Neural cell (in vitro differentiated cells): ENCODE measurements at regions not wholly inside any gene's neighbourhood (a gene's known extent, or its start where the extent isn't known, plus 50 kb on each side); places are given as distances from the start of the nearest gene placed in this dataset.

Experiments used
- H2AFZ ChIP-seq: fragments of 200-600, 300-800 bp; sonication (generic), shearing (Covaris generic); 2 replicates; pipeline ENCODE4 v1.6.0; 2014; ENCODE audit warnings: low read depth, mild to moderate bottlenecking, antibody characterized with exemption, low read length, moderate library complexity
- H3F3A ChIP-seq: fragments of 200-600 bp; shearing (Covaris generic); 2 replicates; pipeline ENCODE4 v1.6.1; 2016; ENCODE audit warnings: mild to moderate bottlenecking, moderate library complexity, mixed read lengths, antibody characterized with exemption, low read length; ENCODE audit not compliant: insufficient read depth, poor library complexity, severe bottlenecking
- H3K27ac ChIP-seq: fragments of 200-600, 300-800 bp; sonication (generic), shearing (Covaris generic); 2 replicates; pipeline ENCODE4 v1.5.1; 2014; ENCODE audit warnings: mild to moderate bottlenecking, low read length, moderate library complexity
- H3K27me3 ChIP-seq: fragments of 300-800, 200-600 bp; sonication (generic), shearing (Covaris generic); 2 replicates; pipeline ENCODE4 v1.6.0; 2014; ENCODE audit warnings: mild to moderate bottlenecking, low read depth, low read length, moderate library complexity; ENCODE audit not compliant: insufficient read depth
- H3K36me3 ChIP-seq: fragments of 300-800, 200-600 bp; sonication (generic), shearing (Covaris generic); 2 replicates; pipeline ENCODE4 v1.5.1; 2014; ENCODE audit warnings: mild to moderate bottlenecking, antibody characterized with exemption, low read length, moderate library complexity; ENCODE audit not compliant: insufficient read depth
- H3K4me2 ChIP-seq: fragments of 300-800, 200-600 bp; sonication (generic), shearing (Covaris generic); 2 replicates; pipeline ENCODE4 v1.6.0; 2014; ENCODE audit warnings: mild to moderate bottlenecking, low read length
- H3K4me3 ChIP-seq: fragments of 300-800, 200-600 bp; sonication (generic), shearing (Covaris generic); 2 replicates; pipeline ENCODE4 v1.5.1; 2014; ENCODE audit warnings: mild to moderate bottlenecking, low read length, moderate library complexity
- H3K79me2 ChIP-seq: fragments of 200-600 bp; shearing (Covaris generic); replicated peaks from 2 replicates; pipeline ENCODE4 v1.6.0; 2014; ENCODE audit warnings: mild to moderate bottlenecking, low read length, moderate library complexity; ENCODE audit not compliant: insufficient read depth
- H3K9ac ChIP-seq: fragments of 300-800, 200-600 bp; sonication (generic), shearing (Covaris generic); 2 replicates; pipeline ENCODE4 v1.6.1; 2016; ENCODE audit warnings: mild to moderate bottlenecking, low read length, mixed read lengths
- H3K9me2 ChIP-seq: fragments of 200-600 bp; shearing (Covaris generic); 2 replicates; pipeline ENCODE4 v1.6.1; 2016; ENCODE audit warnings: mild to moderate bottlenecking, low read length, mixed read lengths; ENCODE audit not compliant: insufficient read depth
- H3K9me3 ChIP-seq: fragments of 200-600, 300-800 bp; sonication (generic), shearing (Covaris generic); 2 replicates; pipeline ENCODE4 v1.6.1; 2016; ENCODE audit warnings: mild to moderate bottlenecking, mixed run types, low read length, moderate library complexity, mixed read lengths
- H4K20me1 ChIP-seq: fragments of 200-600 bp; shearing (Covaris generic); 2 replicates; pipeline ENCODE4 v1.6.1; 2016; ENCODE audit warnings: mild to moderate bottlenecking, mixed run types; ENCODE audit not compliant: insufficient read depth
- EP300 ChIP-seq: fragments of 450-650 bp; conservative IDR thresholded peaks from 2 replicates; pipeline ENCODE4 v1.6.1; 2014; ENCODE audit warnings: antibody characterized with exemption, mild to moderate bottlenecking, moderate library complexity; ENCODE audit not compliant: poor library complexity, severe bottlenecking
- EZH2 ChIP-seq: fragments of 200-600, 300-800 bp; shearing (Covaris generic), sonication (generic); IDR thresholded peaks from 2 replicates; pipeline ENCODE4 v1.6.1; 2014; ENCODE audit warnings: antibody characterized with exemption, low read length, borderline replicate concordance, mild to moderate bottlenecking; ENCODE audit not compliant: insufficient read depth, poor library complexity, severe bottlenecking
- MXI1 ChIP-seq: fragments of 450-650 bp; conservative IDR thresholded peaks from 2 replicates; pipeline ENCODE4 v1.6.1; 2014; ENCODE audit warnings: antibody characterized with exemption, mild to moderate bottlenecking; ENCODE audit not compliant: poor library complexity, severe bottlenecking
- POLR2AphosphoS5 ChIP-seq: IDR thresholded peaks from 2 replicates; pipeline ENCODE4 v1.6.1; 2012
- RAD21 ChIP-seq: fragments of 450-650 bp; conservative IDR thresholded peaks from 2 replicates; pipeline ENCODE4 v1.6.1; 2014; ENCODE audit warnings: antibody characterized with exemption, mild to moderate bottlenecking, moderate library complexity
- SMC3 ChIP-seq: fragments of 450-650 bp; conservative IDR thresholded peaks from 2 replicates; pipeline ENCODE4 v1.6.1; 2014; ENCODE audit warnings: antibody characterized with exemption, mild to moderate bottlenecking, moderate library complexity; ENCODE audit not compliant: poor library complexity
- TAF1 ChIP-seq: IDR thresholded peaks from 2 replicates; pipeline ENCODE4 v1.6.1; 2012; ENCODE audit warnings: low read depth
- TF ChIP-seq, protein P1 (sequence below): IDR thresholded peaks from 2 replicates; pipeline ENCODE4 v1.6.1; 2012; ENCODE audit warnings: borderline replicate concordance
- TF ChIP-seq, protein P2 (sequence below): fragments of 450-650 bp; IDR thresholded peaks from 2 replicates; pipeline ENCODE4 v1.5.1; 2014; ENCODE audit warnings: antibody characterized with exemption, mild to moderate bottlenecking, moderate library complexity; ENCODE audit not compliant: poor library complexity, severe bottlenecking

GRCh38 chr15:56816781-56817180, 83.5 kb upstream of the ZNF280D start:
- Histone ChIP-seq H3K27me3 (no peaks in the 10 kb centered on the region), H3K9ac (no peak overlapping the region), H3K79me2 (no peaks in the 10 kb centered on the region), H2AFZ (no peak overlapping the region), H4K20me1 (no peaks in the 10 kb centered on the region), H3K4me3 (peak overlapping the region; percentile 15), H3K27ac (peak overlapping the region; percentile 10), H3K36me3 (no peaks in the 10 kb centered on the region), H3K4me2 (no peak overlapping the region), H3K9me3 (no peaks in the 10 kb centered on the region), H3F3A (no peaks in the 10 kb centered on the region), H3K9me2 (no peaks in the 10 kb centered on the region)
- TF ChIP-seq, protein P1, sequence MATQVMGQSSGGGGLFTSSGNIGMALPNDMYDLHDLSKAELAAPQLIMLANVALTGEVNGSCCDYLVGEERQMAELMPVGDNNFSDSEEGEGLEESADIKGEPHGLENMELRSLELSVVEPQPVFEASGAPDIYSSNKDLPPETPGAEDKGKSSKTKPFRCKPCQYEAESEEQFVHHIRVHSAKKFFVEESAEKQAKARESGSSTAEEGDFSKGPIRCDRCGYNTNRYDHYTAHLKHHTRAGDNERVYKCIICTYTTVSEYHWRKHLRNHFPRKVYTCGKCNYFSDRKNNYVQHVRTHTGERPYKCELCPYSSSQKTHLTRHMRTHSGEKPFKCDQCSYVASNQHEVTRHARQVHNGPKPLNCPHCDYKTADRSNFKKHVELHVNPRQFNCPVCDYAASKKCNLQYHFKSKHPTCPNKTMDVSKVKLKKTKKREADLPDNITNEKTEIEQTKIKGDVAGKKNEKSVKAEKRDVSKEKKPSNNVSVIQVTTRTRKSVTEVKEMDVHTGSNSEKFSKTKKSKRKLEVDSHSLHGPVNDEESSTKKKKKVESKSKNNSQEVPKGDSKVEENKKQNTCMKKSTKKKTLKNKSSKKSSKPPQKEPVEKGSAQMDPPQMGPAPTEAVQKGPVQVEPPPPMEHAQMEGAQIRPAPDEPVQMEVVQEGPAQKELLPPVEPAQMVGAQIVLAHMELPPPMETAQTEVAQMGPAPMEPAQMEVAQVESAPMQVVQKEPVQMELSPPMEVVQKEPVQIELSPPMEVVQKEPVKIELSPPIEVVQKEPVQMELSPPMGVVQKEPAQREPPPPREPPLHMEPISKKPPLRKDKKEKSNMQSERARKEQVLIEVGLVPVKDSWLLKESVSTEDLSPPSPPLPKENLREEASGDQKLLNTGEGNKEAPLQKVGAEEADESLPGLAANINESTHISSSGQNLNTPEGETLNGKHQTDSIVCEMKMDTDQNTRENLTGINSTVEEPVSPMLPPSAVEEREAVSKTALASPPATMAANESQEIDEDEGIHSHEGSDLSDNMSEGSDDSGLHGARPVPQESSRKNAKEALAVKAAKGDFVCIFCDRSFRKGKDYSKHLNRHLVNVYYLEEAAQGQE, result no peak
- TF ChIP-seq EZH2, result no peak
- no peak for TF ChIP-seq TAF1
- TF ChIP-seq MXI1, result no peak
- TF ChIP-seq, protein P2, sequence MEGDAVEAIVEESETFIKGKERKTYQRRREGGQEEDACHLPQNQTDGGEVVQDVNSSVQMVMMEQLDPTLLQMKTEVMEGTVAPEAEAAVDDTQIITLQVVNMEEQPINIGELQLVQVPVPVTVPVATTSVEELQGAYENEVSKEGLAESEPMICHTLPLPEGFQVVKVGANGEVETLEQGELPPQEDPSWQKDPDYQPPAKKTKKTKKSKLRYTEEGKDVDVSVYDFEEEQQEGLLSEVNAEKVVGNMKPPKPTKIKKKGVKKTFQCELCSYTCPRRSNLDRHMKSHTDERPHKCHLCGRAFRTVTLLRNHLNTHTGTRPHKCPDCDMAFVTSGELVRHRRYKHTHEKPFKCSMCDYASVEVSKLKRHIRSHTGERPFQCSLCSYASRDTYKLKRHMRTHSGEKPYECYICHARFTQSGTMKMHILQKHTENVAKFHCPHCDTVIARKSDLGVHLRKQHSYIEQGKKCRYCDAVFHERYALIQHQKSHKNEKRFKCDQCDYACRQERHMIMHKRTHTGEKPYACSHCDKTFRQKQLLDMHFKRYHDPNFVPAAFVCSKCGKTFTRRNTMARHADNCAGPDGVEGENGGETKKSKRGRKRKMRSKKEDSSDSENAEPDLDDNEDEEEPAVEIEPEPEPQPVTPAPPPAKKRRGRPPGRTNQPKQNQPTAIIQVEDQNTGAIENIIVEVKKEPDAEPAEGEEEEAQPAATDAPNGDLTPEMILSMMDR, result no peak
- no peak for TF ChIP-seq SMC3
- TF ChIP-seq RAD21, result no peak
- no peak for TF ChIP-seq POLR2AphosphoS5
- TF ChIP-seq EP300, result no peak

DNA sequence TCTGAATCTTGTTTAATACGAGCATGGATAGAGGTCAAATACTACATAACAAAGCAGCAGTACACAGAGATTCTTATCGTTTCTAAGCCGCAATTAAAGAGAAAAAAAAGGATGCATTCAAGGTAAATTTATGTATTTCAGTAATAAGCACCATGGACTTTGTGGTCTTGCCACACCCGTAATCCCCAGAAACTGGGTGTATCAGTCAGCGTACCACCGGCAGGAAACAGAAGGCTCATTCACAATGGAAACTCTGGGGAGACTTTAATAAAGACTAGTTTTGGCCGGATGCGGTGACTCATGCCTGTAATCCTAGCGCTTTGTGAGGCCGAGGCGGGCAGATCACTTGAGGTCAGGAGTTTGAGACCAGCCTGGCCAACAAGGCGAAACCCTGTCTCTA, 81.9 kb upstream of the ZNF280D start:
- TF ChIP-seq TAF1 (no peak), SMC3 (no peak), EZH2 (no peak), RAD21 (no peak), POLR2AphosphoS5 (no peak), EP300 (no peak), MXI1 (no peak)
- TF ChIP-seq, protein P2, result no peak
- TF ChIP-seq, protein P1, result no peak
- H4K20me1 ChIP-seq, result no peaks in the 10 kb centered on the region
- no peak overlapping the region for H3K27ac ChIP-seq
- H2AFZ ChIP-seq, result no peak overlapping the region
- no peaks in the 10 kb centered on the region for H3F3A ChIP-seq
- no peak overlapping the region for H3K9ac ChIP-seq
- no peaks in the 10 kb centered on the region for H3K9me2 ChIP-seq
- H3K9me3 ChIP-seq, result no peaks in the 10 kb centered on the region
- H3K4me2 ChIP-seq, result no peak overlapping the region
- no peak overlapping the region for H3K4me3 ChIP-seq
- no peaks in the 10 kb centered on the region for H3K79me2 ChIP-seq
- no peaks in the 10 kb centered on the region for H3K27me3 ChIP-seq
- no peaks in the 10 kb centered on the region for H3K36me3 ChIP-seq
